ENCODE measurements at regions not wholly inside any gene's neighbourhood (a gene's known extent, or its start where the extent isn't known, plus 50 kb on each side); places are given as distances from the start of the nearest gene placed in this dataset.

DNA sequence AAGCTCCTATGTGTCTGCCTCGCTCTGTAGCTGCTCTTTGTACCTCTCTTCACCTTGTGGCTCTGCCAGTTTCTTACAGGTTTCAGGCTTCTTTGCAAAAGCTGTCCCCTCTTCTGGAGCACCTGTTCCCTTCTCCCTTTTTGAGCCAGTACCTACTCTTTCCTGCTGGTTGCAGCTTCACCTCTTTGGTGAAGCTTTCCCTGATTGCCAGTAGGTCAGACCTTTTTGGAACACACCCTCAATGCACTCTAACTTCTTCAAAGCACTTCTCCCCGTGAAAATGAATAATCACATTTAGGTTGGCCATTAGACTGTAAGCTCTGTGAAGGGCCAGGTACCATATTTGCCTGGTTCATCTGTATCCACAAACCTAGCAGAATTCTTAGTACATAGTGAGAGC is 60.3 kb downstream of the BHLHE40 start:
- no peaks in the 10 kb centered on the region for H3K27me3 ChIP-seq (ENCODE audit: insufficient read depth in 3 of 3, low read length in 2 of 3)
- no peaks in the 10 kb centered on the region for H3K4me1 ChIP-seq
- intact Hi-C loops (cut with DNase I), result no loop called here
- DNase-seq (no peak), ATAC-seq (no peak)
- no peak overlapping the region for H3K4me3 ChIP-seq
- no peaks in the 10 kb centered on the region for H3K36me3 ChIP-seq (ENCODE audit: insufficient read depth in 1 of 2, low read depth in 1 of 2)
- 86 to 92% (median 87%) methylated on average over 2 of the region's 2 CpGs for WGBS, 3 donors
- TF ChIP-seq, protein P1, sequence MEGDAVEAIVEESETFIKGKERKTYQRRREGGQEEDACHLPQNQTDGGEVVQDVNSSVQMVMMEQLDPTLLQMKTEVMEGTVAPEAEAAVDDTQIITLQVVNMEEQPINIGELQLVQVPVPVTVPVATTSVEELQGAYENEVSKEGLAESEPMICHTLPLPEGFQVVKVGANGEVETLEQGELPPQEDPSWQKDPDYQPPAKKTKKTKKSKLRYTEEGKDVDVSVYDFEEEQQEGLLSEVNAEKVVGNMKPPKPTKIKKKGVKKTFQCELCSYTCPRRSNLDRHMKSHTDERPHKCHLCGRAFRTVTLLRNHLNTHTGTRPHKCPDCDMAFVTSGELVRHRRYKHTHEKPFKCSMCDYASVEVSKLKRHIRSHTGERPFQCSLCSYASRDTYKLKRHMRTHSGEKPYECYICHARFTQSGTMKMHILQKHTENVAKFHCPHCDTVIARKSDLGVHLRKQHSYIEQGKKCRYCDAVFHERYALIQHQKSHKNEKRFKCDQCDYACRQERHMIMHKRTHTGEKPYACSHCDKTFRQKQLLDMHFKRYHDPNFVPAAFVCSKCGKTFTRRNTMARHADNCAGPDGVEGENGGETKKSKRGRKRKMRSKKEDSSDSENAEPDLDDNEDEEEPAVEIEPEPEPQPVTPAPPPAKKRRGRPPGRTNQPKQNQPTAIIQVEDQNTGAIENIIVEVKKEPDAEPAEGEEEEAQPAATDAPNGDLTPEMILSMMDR (IDR thresholded peaks at IDR 0.05), result no peak
- no peaks in the 10 kb centered on the region for H3K9me3 ChIP-seq
- no peak overlapping the region for H3K27ac ChIP-seq

DNA sequence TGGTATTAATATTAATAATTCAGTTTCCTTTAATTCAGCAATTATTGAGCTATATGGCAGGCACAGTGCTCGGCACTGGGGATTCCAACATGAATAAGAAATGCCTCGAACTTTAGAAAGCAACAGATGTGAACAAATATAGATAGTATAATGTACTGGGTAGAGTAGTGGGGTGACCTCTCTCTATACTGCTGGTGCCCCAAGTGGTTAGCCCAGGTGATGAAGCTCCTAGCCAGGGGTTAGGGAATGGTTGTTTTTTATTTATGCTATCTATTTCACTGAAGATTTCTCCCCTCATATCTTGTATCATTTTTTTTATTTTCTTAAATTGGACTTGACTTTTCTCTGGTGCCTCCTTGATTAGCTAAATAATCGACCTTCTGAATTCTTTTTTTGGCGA is 62.1 kb downstream of the BHLHE40 start:
- 71 to 94% (median 94%) methylated on average over 4 of the region's 4 CpGs for WGBS, 3 donors
- DNase-seq, result no peak

DNA sequence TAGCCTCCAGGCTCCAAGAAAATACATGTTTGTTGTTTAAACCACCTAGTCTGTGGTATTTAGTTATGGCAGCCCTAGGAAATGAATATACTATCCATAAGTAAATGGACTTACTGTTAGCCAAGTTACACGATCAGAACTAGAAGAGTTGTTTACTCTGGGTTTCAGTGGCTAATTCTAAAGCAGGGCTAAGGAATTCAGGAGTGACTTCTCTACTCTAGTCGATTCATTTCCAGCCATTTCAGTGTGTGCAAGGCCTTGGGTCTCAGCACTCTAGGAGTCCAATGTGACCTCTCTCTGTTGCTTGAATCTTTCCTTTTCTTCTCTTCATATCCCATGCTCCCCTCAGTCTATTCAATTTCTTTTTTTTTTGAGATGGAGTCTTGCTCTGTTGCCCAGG is 66.7 kb downstream of the BHLHE40 start:
- Histone ChIP-seq H3K27ac (no peak overlapping the region), H3K4me1 (peaks cover 10% of the 10 kb centered on the region), H3K4me3 (no peak overlapping the region), H3K36me3 (ENCODE audit: insufficient read depth in 1 of 2, low read depth in 1 of 2) (no peaks in the 10 kb centered on the region), H3K27me3 (ENCODE audit: insufficient read depth in 3 of 3, low read length in 2 of 3) (no peaks in the 10 kb centered on the region), H3K9me3 (no peaks in the 10 kb centered on the region)
- ATAC-seq (no peak), DNase-seq (no peak)
- intact Hi-C loops (cut with DNase I), result no loop called here
- WGBS, 3 donors, result 90 to 97% (median 90%) methylated on average over 2 of the region's 2 CpGs
- TF ChIP-seq, protein P1 (IDR thresholded peaks at IDR 0.05), result no peak

More for the DNA sequence above, 62.1 kb downstream of the BHLHE40 start:
- H3K4me1 ChIP-seq, result no peaks in the 10 kb centered on the region
- no peak for ATAC-seq
- H3K27me3 ChIP-seq (ENCODE audit: insufficient read depth in 3 of 3, low read length in 2 of 3), result no peaks in the 10 kb centered on the region
- intact Hi-C loops (cut with DNase I), result no loop called here
- H3K36me3 ChIP-seq (ENCODE audit: insufficient read depth in 1 of 2, low read depth in 1 of 2), result no peaks in the 10 kb centered on the region
- no peaks in the 10 kb centered on the region for H3K9me3 ChIP-seq
- TF ChIP-seq, protein P1 (IDR thresholded peaks at IDR 0.05), result no peak
- H3K4me3 ChIP-seq, result no peak overlapping the region
- no peak overlapping the region for H3K27ac ChIP-seq

DNA sequence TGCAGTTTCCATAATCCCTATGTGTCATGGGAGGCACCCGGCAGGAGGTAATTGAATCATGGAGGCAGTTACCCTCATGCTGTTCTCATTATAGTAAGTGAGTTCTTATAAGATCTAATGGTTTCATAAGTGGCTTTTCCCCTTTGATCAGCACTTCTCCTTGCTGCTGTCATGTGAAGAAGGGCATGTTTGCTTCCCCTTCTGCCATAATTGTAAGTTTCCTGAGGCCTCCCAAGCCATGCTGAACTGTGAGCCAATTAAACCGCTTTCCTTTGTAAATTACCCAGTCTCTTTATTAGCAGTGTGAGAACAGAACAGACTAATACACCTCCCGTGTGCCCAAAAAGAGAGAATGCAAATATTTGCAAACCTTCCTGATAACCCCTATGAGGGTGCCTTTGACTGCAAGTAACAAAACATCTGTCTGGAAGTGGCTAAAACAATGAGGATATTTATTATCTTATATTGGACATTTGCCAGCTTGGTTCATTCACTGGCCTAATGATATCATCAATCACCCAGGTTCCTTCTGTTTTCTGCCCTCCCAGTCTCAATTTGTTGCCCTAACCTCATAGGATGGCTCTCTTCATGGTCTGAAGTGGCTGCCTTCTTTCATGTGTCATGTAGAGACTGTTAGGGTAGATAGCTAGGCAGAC is 68.7 kb downstream of the BHLHE40 start:
- 81 to 84% (median 82%) methylated on average over 3 of the region's 3 CpGs for WGBS, 3 donors
- no peaks in the 10 kb centered on the region for H3K9me3 ChIP-seq
- TF ChIP-seq, protein P1 (IDR thresholded peaks at IDR 0.05), result no peak
- H3K4me1 ChIP-seq, result peaks cover 23% of the 10 kb centered on the region
- DNase-seq (no peak), ATAC-seq (no peak)
- no peaks in the 10 kb centered on the region for H3K36me3 ChIP-seq (ENCODE audit: insufficient read depth in 1 of 2, low read depth in 1 of 2)
- no peak overlapping the region for H3K4me3 ChIP-seq
- no peaks in the 10 kb centered on the region for H3K27me3 ChIP-seq (ENCODE audit: insufficient read depth in 3 of 3, low read length in 2 of 3)
- no peak overlapping the region for H3K27ac ChIP-seq
- intact Hi-C loops (cut with DNase I), result loop anchor here in 1 of 2 donors (2.0 kb wide), 1 partner anchor 51 kb away; no protein-coding TSS in a partner anchor

DNA sequence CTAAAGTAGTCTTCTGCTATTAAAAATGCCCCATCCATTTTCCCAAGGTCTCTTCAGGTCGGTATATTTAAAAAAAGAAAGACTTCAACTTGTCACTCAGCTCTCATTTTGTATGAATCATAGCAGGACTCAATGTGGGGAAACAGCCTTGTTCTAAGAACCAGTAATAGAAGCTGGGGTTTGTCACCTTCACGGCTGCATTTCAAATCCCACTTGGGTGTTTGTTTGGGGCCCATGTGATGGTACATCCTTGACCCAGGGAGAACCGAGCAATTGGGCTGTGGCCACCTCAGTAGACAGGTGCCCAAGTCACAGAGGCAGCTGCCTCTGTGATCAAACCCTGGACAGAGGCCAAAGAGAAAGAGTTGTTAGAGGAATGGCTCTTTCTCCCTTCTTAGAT is 70.3 kb upstream of the ARL8B start:
- H3K4me1 ChIP-seq, result peaks cover 38% of the 10 kb centered on the region
- TF ChIP-seq, protein P1 (IDR thresholded peaks at IDR 0.05), result no peak
- ATAC-seq (peak; percentile 89 to 95 (median 91)), DNase-seq (peak; percentile 76 to 90)
- intact Hi-C loops (cut with DNase I), result loop anchor here in 1 of 2 donors (2.0 kb wide), 1 partner anchor 65 kb away; no protein-coding TSS in a partner anchor
- 18 to 25% (median 24%) methylated on average over 3 of the region's 3 CpGs for WGBS, 3 donors
- no peak overlapping the region for H3K4me3 ChIP-seq
- no peaks in the 10 kb centered on the region for H3K27me3 ChIP-seq (ENCODE audit: insufficient read depth in 3 of 3, low read length in 2 of 3)
- no peaks in the 10 kb centered on the region for H3K36me3 ChIP-seq (ENCODE audit: insufficient read depth in 1 of 2, low read depth in 1 of 2)
- H3K27ac ChIP-seq, result peak overlapping the region; percentile 79
- H3K9me3 ChIP-seq, result no peaks in the 10 kb centered on the region
